Gastroesophageal sphincter (tissue), 3 donors: ENCODE measurements at regions not wholly inside any gene's neighbourhood (a gene's known extent, or its start where the extent isn't known, plus 50 kb on each side); places are given as distances from the start of the nearest gene placed in this dataset.

Experiments
- CTCF ChIP-seq, 4 experiments: fragments of 200-600 bp in 2 of 4; fragments of 450-650 bp in 2 of 4; sonication (generic) in 1 of 4; IDR thresholded peaks; one replicate each; pipeline ENCODE4 v1.5.1; 2017 to 2019; ENCODE audit warnings: antibody characterized with exemption in 4 of 4, mild to moderate bottlenecking in 2 of 4, moderate library complexity in 2 of 4
- EP300 ChIP-seq: sonication (generic); formaldehyde crosslinking; IDR thresholded peaks from one replicate; pipeline ENCODE4 v1.6.1; 2017; ENCODE audit warnings: antibody characterized with exemption, mild to moderate bottlenecking
- POLR2A ChIP-seq, 2 donors: fragments of 450-650 bp; IDR thresholded peaks; one replicate each; pipeline ENCODE4 v1.6.1; 2017; ENCODE audit warnings: antibody characterized with exemption in 2 of 2, mild to moderate bottlenecking in 2 of 2, moderate library complexity in 1 of 2

- TF ChIP-seq CTCF (IDR thresholded peaks at IDR 0.05) (no peak), EP300 (no peak), POLR2A (IDR thresholded peaks at IDR 0.05) (no peak)
These were observed 449.8 kb downstream of the SHISA9 start for GRCh38 chr16:13351181-13351580.
